HL-60/S4 (cell line): ENCODE measurements at regions not wholly inside any gene's neighbourhood (a gene's known extent, or its start where the extent isn't known, plus 50 kb on each side); places are given as distances from the start of the nearest gene placed in this dataset.

Experiments used
- in situ Hi-C: fragments of 300-500 bp; cut with MboI; formaldehyde crosslinking; loops from 2 replicates; pipeline ENCODE4 v1.14.3; 2022; ENCODE audit warnings: low sequenced_read_pairs

- in situ Hi-C loops, result no loop called here
Observed at GRCh38 chr2:16006537-16007166, 66.3 kb downstream of the MYCN start.

- in situ Hi-C loops, result no loop called here
Observed at GRCh38 chr2:16005816-16006536, 65.6 kb downstream of the MYCN start.

- in situ Hi-C loops, result no loop called here
Observed at GRCh38 chr2:16005389-16005788, 65.0 kb downstream of the MYCN start.

GRCh38 chr2:16003809-16004208 is 63.5 kb downstream of the MYCN start:
- in situ Hi-C loops, result no loop called here

- in situ Hi-C loops, result no loop called here
Observed at GRCh38 chr2:16003152-16003551, 62.8 kb downstream of the MYCN start.

- in situ Hi-C loops, result no loop called here
Observed at GRCh38 chr2:16002575-16002974, 62.2 kb downstream of the MYCN start.

GRCh38 chr2:16002144-16002543 is 61.8 kb downstream of the MYCN start:
- in situ Hi-C loops, result no loop called here

GRCh38 chr2:16000642-16001041 is 60.3 kb downstream of the MYCN start:
- in situ Hi-C loops, result no loop called here

- in situ Hi-C loops, result no loop called here
Observed at GRCh38 chr2:15999596-16000469, 59.5 kb downstream of the MYCN start.

- in situ Hi-C loops, result no loop called here
Observed at GRCh38 chr2:15997728-15998280, 57.5 kb downstream of the MYCN start.

- in situ Hi-C loops, result no loop called here
Observed at GRCh38 chr2:15996536-15997423, 56.4 kb downstream of the MYCN start.
